ENCODE measurements at regions not wholly inside any gene's neighbourhood (a gene's known extent, or its start where the extent isn't known, plus 50 kb on each side); places are given as distances from the start of the nearest gene placed in this dataset.

DNA sequence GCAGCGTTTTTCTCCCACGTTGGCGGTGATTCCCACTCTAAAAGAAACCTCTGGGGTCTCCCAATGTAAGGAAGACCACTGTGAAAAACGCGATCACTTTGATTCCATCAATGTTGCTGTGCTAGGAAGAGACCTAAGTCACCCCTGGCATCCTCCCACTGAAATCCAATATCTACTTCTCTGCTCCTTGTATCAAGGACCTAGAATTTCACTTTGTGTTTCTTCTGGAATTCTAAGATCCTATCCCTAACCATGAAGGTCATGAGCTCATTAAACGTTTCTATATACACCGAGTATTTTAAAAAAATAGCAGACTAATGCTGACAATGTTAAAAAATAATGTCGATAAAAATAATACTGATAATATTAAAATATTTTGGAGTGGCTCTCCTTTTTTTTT, 118.8 kb upstream of the MYO10 start:
- TF ChIP-seq, protein P1, sequence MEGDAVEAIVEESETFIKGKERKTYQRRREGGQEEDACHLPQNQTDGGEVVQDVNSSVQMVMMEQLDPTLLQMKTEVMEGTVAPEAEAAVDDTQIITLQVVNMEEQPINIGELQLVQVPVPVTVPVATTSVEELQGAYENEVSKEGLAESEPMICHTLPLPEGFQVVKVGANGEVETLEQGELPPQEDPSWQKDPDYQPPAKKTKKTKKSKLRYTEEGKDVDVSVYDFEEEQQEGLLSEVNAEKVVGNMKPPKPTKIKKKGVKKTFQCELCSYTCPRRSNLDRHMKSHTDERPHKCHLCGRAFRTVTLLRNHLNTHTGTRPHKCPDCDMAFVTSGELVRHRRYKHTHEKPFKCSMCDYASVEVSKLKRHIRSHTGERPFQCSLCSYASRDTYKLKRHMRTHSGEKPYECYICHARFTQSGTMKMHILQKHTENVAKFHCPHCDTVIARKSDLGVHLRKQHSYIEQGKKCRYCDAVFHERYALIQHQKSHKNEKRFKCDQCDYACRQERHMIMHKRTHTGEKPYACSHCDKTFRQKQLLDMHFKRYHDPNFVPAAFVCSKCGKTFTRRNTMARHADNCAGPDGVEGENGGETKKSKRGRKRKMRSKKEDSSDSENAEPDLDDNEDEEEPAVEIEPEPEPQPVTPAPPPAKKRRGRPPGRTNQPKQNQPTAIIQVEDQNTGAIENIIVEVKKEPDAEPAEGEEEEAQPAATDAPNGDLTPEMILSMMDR (IDR thresholded peaks at IDR 0.05): no peak
- no peak for TF ChIP-seq ZFX (IDR thresholded peaks at IDR 0.05; ENCODE audit: borderline replicate concordance)

All from 22Rv1 (cell line).